ENCODE measurements at regions not wholly inside any gene's neighbourhood (a gene's known extent, or its start where the extent isn't known, plus 50 kb on each side); places are given as distances from the start of the nearest gene placed in this dataset.

- TF ChIP-seq CTCF (IDR thresholded peaks at IDR 0.05), result no peak
- no peak for TF ChIP-seq POLR2A (IDR thresholded peaks at IDR 0.05)
Observed at GRCh38 chr11:121924191-121924590, 191.8 kb downstream of the BLID start.

Measured in lower leg skin (tissue), 3 donors.